ENCODE measurements at regions not wholly inside any gene's neighbourhood (a gene's known extent, or its start where the extent isn't known, plus 50 kb on each side); places are given as distances from the start of the nearest gene placed in this dataset.
"Not testable (repeated sequence)": the region's sequence is repeated elsewhere in the genome, so short reads cannot be mapped to it uniquely, and the experiment has no call there.

DNA sequence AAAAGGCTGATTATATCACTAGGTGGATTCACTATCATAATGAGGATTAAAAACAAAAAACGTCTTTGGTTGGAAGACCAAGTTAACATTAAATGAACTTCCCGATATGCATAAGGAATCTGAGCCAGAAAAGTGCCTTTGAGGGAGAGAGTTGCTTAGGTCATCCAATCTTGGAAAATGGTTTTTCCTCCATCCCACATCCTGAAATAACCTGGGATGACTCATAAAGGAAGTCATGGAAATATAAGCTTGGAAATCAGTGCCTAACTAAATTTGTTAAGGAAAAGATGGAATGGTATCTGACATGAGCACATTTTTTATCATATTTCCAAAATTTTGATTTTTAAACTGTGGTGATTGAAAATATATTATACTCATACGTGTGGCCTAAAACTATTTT lies 66.0 kb downstream of the KBTBD8 start:
- no peaks in the 10 kb centered on the region for H3K27me3 ChIP-seq (ENCODE audit: control insufficient read depth, insufficient read depth, low read length)
- no peaks in the 10 kb centered on the region for H3K36me3 ChIP-seq (ENCODE audit: control insufficient read depth, insufficient read depth, low read length)
- H3K27ac ChIP-seq (ENCODE audit: low read depth, low read length), result no peak overlapping the region
- no peak overlapping the region for H3K4me3 ChIP-seq (ENCODE audit: low read depth, low read length)
- H3K4me1 ChIP-seq (ENCODE audit: control insufficient read depth, insufficient read depth, low read length), result no peaks in the 10 kb centered on the region
- H3K9ac ChIP-seq (ENCODE audit: low read depth, low read length), result no peak overlapping the region
- peaks cover 9% of the 10 kb centered on the region for H3K9me3 ChIP-seq (ENCODE audit: control insufficient read depth, insufficient read depth, low read length)

DNA sequence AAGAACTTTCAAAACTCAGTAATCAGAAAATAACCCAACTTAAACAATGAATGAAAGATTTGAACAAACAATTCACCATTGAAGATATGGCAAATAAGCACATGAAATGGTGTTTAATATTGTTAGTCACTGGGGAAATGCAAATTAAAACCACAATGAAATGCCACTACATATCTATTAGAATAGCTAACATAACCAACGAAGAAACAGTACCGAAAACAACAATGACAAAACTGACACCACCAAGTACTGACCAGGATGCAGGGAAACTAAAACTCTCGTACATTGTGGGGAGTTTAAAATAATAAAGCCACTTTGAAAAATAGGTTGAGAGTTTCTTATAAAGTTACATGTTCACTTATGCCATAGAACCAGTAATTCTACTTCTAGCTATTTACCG lies 69.1 kb downstream of the KBTBD8 start:
- H3K36me3 ChIP-seq (ENCODE audit: control insufficient read depth, insufficient read depth, low read length), result no peaks in the 10 kb centered on the region
- H3K4me3 ChIP-seq (ENCODE audit: low read depth, low read length), result no peak overlapping the region
- no peak overlapping the region for H3K9ac ChIP-seq (ENCODE audit: low read depth, low read length)
- H3K27ac ChIP-seq (ENCODE audit: low read depth, low read length), result no peak overlapping the region
- H3K4me1 ChIP-seq (ENCODE audit: control insufficient read depth, insufficient read depth, low read length), result no peaks in the 10 kb centered on the region
- no peaks in the 10 kb centered on the region for H3K27me3 ChIP-seq (ENCODE audit: control insufficient read depth, insufficient read depth, low read length)
- no peaks in the 10 kb centered on the region for H3K9me3 ChIP-seq (ENCODE audit: control insufficient read depth, insufficient read depth, low read length)

DNA sequence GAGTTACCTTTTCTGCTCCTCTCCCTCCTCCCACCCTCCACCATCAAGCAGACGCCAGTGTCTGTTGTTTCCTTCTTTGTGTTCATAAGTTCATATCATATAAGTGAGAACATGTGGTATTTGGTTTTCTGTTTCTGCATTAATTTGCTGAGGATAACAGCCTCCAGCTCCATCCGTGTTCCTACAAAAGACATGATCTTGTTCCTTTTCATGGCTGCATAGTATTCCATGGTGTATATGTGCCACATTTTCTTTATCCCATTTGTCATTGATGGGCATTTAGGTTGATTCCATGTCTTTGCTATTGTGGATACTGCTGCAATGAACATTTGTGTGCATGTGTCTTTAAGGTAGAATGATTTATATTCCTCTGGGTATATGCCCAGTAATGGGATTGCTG lies 74.5 kb downstream of the KBTBD8 start:
- H3K4me3 ChIP-seq (ENCODE audit: low read depth, low read length); H3K9me3 ChIP-seq (ENCODE audit: control insufficient read depth, insufficient read depth, low read length); H3K9ac ChIP-seq (ENCODE audit: low read depth, low read length); H3K36me3 ChIP-seq (ENCODE audit: control insufficient read depth, insufficient read depth, low read length); H3K27me3 ChIP-seq (ENCODE audit: control insufficient read depth, insufficient read depth, low read length); H3K4me1 ChIP-seq (ENCODE audit: control insufficient read depth, insufficient read depth, low read length); H3K27ac ChIP-seq (ENCODE audit: low read depth, low read length): not testable (repeated sequence)

DNA sequence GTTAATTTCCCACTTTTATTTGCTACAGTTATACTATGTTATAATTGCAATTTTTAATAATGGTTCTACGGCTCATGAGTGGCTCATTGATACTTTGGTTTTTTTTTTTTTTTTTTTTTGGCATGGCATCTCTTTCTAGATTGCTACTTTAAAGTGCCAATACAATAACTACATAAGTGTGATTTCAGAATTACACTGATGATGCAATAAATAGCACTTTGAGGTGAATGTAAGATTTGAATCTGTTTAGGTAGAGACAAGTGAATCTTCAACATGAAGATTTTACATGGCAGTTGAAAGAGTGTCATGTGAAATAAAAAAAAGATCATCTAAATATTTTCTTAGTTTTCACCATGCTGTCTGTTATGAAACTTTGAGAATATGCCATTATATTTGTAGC lies 75.7 kb downstream of the KBTBD8 start:
- no peak overlapping the region for H3K27ac ChIP-seq (ENCODE audit: low read depth, low read length)
- H3K27me3 ChIP-seq (ENCODE audit: control insufficient read depth, insufficient read depth, low read length), result no peaks in the 10 kb centered on the region
- no peaks in the 10 kb centered on the region for H3K36me3 ChIP-seq (ENCODE audit: control insufficient read depth, insufficient read depth, low read length)
- H3K9ac ChIP-seq (ENCODE audit: low read depth, low read length), result no peak overlapping the region
- H3K4me3 ChIP-seq (ENCODE audit: low read depth, low read length), result no peak overlapping the region
- peaks cover 10% of the 10 kb centered on the region; the same call in 1 of the 2 replicates for H3K4me1 ChIP-seq (ENCODE audit: control insufficient read depth, insufficient read depth, low read length)
- no peaks in the 10 kb centered on the region for H3K9me3 ChIP-seq (ENCODE audit: control insufficient read depth, insufficient read depth, low read length)

DNA sequence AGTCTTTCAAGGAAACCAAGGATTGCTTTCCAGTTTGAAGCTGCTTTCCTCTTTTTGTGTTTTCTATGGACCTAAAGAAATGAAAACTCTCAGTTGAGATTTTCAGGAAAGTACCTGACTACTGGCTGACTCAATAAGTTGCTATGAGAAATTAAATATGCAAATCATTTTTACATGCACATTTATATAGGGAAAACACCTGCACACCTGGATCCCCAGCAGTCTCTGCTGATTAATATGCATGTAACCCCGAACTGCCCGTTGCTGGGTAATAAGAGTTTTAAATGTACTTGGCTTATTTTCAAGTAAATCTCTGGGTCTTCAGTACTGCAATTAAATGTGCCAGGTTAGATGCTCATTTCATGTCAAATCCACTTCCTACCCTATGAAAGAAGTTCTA lies 77.2 kb downstream of the KBTBD8 start:
- H3K9me3 ChIP-seq (ENCODE audit: control insufficient read depth, insufficient read depth, low read length), result no peaks in the 10 kb centered on the region

DNA sequence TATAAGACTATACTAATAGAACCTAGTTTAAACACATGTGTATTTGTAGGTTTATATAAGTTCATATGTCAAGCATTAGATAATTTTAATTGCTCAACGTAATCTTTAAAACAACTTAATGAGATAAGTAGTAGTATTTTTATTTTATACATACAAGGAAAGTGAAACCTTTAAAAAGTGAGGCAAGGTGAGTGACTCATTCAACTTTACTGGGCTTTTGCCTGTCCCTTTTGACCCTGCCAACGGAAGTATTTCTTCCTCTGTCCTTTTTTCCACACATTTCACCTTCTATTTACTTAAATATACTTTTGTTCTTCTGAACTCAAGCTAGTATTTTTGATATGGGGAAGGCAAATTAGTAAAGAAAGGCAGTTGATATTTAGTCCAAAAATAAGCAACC lies 78.5 kb downstream of the KBTBD8 start:
- H3K27ac ChIP-seq (ENCODE audit: low read depth, low read length), result no peak overlapping the region
- H3K4me3 ChIP-seq (ENCODE audit: low read depth, low read length), result no peak overlapping the region
- no peaks in the 10 kb centered on the region for H3K36me3 ChIP-seq (ENCODE audit: control insufficient read depth, insufficient read depth, low read length)
- H3K27me3 ChIP-seq (ENCODE audit: control insufficient read depth, insufficient read depth, low read length), result no peaks in the 10 kb centered on the region
- peaks cover 10% of the 10 kb centered on the region; the same call in 1 of the 2 replicates for H3K4me1 ChIP-seq (ENCODE audit: control insufficient read depth, insufficient read depth, low read length)
- H3K9ac ChIP-seq (ENCODE audit: low read depth, low read length), result no peak overlapping the region
- H3K9me3 ChIP-seq (ENCODE audit: control insufficient read depth, insufficient read depth, low read length), result no peaks in the 10 kb centered on the region

More for the DNA sequence above, 77.2 kb downstream of the KBTBD8 start:
- Histone ChIP-seq H3K4me3 (ENCODE audit: low read depth, low read length) (no peak overlapping the region), H3K4me1 (ENCODE audit: control insufficient read depth, insufficient read depth, low read length) (peaks cover 10% of the 10 kb centered on the region; the same call in 1 of the 2 replicates), H3K36me3 (ENCODE audit: control insufficient read depth, insufficient read depth, low read length) (no peaks in the 10 kb centered on the region), H3K27me3 (ENCODE audit: control insufficient read depth, insufficient read depth, low read length) (no peaks in the 10 kb centered on the region), H3K9ac (ENCODE audit: low read depth, low read length) (no peak overlapping the region), H3K27ac (ENCODE audit: low read depth, low read length) (no peak overlapping the region)

DNA sequence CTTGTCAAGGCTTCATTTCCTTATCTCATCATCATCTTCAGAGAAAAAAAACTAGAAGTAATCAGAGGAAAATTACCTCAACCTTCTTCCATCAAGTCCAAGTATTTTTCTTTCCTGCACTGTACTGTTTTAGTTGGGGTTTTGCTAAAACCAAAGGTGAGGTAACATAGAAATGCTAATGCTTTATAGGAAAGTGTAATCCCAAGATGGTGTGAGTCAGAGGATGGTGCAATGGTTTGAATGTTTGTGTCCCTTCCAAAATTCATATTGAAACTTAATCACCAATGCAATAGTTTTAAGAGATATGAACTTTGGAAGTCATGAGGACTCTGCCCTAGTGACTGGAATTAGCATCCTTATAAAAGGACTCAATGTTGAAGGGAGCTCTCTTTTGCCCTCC lies 79.5 kb downstream of the KBTBD8 start:
- no peaks in the 10 kb centered on the region for H3K27me3 ChIP-seq (ENCODE audit: control insufficient read depth, insufficient read depth, low read length)
- H3K36me3 ChIP-seq (ENCODE audit: control insufficient read depth, insufficient read depth, low read length), result no peaks in the 10 kb centered on the region
- peaks cover 10% of the 10 kb centered on the region; the same call in 1 of the 2 replicates for H3K4me1 ChIP-seq (ENCODE audit: control insufficient read depth, insufficient read depth, low read length)
- no peaks in the 10 kb centered on the region for H3K9me3 ChIP-seq (ENCODE audit: control insufficient read depth, insufficient read depth, low read length)
- no peak overlapping the region for H3K27ac ChIP-seq (ENCODE audit: low read depth, low read length)
- no peak overlapping the region for H3K4me3 ChIP-seq (ENCODE audit: low read depth, low read length)
- H3K9ac ChIP-seq (ENCODE audit: low read depth, low read length), result no peak overlapping the region

DNA sequence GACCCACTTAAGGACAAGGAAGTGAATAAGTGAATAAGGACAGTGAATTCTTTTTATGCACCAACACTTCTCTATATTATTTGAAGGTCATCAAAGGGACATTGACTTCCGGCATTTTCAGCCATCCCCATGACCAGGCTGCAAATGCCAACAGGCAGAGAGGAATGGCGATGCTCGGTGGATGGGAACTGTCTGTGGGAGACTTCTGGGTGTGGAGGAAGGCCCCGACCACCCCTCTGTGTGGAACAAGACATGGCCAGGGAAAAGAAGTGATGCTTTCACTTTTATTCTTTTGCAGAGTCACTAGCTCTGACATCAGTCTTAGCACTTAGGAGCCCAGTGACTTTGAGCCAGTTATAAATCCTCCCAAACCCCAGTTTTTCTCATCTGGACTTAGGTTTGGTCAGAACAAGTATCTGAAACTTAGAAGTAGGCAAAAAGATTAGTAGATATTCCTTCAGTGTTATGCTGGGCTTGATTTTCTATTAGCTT lies 84.5 kb downstream of the KBTBD8 start:
- H3K4me3 ChIP-seq (ENCODE audit: low read depth, low read length), result no peak overlapping the region
- H3K4me1 ChIP-seq (ENCODE audit: control insufficient read depth, insufficient read depth, low read length), result no peaks in the 10 kb centered on the region
- H3K36me3 ChIP-seq (ENCODE audit: control insufficient read depth, insufficient read depth, low read length), result no peaks in the 10 kb centered on the region
- no peaks in the 10 kb centered on the region; the same call in 1 of the 2 replicates for H3K9me3 ChIP-seq (ENCODE audit: control insufficient read depth, insufficient read depth, low read length)
- no peaks in the 10 kb centered on the region for H3K27me3 ChIP-seq (ENCODE audit: control insufficient read depth, insufficient read depth, low read length)
- no peak overlapping the region for H3K27ac ChIP-seq (ENCODE audit: low read depth, low read length)
- H3K9ac ChIP-seq (ENCODE audit: low read depth, low read length), result no peak overlapping the region

DNA sequence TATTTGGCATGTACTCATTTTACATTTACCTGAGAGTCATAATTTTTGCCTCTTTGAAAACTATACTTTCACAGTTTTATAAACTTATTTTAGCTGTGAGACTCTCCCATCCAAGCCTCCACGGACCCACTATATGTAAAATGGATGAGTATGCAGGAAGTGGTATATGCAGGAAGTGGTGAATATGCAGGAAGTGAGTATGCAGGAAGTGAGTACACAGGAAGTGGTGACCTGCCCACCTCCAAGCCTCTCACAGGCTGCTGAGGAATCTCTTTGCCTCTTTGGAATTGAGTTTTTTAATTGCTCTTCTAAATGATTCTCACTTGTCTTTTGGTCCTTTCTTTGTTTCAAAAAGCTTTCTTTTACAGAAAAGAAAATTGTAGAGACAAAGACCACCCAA lies 85.2 kb downstream of the KBTBD8 start:
- no peaks in the 10 kb centered on the region; the same call in 1 of the 2 replicates for H3K9me3 ChIP-seq (ENCODE audit: control insufficient read depth, insufficient read depth, low read length)
- no peaks in the 10 kb centered on the region for H3K4me1 ChIP-seq (ENCODE audit: control insufficient read depth, insufficient read depth, low read length)
- H3K27me3 ChIP-seq (ENCODE audit: control insufficient read depth, insufficient read depth, low read length), result no peaks in the 10 kb centered on the region
- no peak overlapping the region for H3K4me3 ChIP-seq (ENCODE audit: low read depth, low read length)
- H3K27ac ChIP-seq (ENCODE audit: low read depth, low read length), result no peak overlapping the region
- H3K36me3 ChIP-seq (ENCODE audit: control insufficient read depth, insufficient read depth, low read length), result no peaks in the 10 kb centered on the region
- no peak overlapping the region for H3K9ac ChIP-seq (ENCODE audit: low read depth, low read length)

DNA sequence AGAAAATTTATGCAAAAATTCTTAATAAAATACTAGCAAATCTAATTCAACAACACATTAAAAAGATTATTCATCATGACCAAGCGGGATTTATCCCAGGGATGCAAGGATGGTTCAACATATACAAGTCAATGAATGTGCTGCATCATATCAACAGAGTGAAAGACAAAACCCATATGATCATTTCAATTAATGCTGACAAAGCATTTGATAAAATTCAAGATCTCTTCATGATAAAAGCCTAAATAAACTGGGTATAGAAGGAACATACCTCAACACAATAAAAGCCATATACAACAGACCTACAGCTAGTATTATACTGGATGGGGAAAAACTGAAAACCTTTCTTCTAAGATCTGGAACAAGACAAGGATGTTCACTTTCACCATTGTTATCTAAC lies 89.7 kb downstream of the KBTBD8 start:
- Histone ChIP-seq H3K27ac (ENCODE audit: low read depth, low read length) (no peak overlapping the region), H3K4me3 (ENCODE audit: low read depth, low read length) (no peak overlapping the region), H3K36me3 (ENCODE audit: control insufficient read depth, insufficient read depth, low read length) (no peaks in the 10 kb centered on the region), H3K9ac (ENCODE audit: low read depth, low read length) (no peak overlapping the region), H3K9me3 (ENCODE audit: control insufficient read depth, insufficient read depth, low read length) (no peaks in the 10 kb centered on the region; the same call in 1 of the 2 replicates), H3K4me1 (ENCODE audit: control insufficient read depth, insufficient read depth, low read length) (no peaks in the 10 kb centered on the region), H3K27me3 (ENCODE audit: control insufficient read depth, insufficient read depth, low read length) (no peaks in the 10 kb centered on the region)

DNA sequence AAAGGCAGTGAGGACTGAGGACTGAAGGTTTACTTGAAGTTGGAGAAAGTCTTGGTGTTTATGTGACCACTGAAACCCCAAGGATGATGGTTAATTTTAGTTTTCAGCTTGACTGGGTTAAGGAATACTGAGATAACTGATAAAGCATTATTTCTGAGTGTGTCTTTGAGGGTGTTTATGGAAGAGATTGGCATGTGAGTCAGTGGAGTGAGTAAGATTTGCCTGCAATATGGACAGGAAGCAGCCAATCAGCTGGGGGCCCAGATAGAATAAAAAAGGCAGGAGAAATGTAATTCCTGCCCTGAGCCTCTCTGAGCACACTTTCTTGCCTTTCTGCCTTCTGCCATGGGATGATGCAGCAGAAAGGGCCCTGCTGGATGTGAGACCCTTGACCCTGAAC lies 92.4 kb downstream of the KBTBD8 start:
- H3K9me3 ChIP-seq (ENCODE audit: control insufficient read depth, insufficient read depth, low read length), result no peaks in the 10 kb centered on the region; the same call in 1 of the 2 replicates
- H3K27ac ChIP-seq (ENCODE audit: low read depth, low read length), result no peak overlapping the region
- H3K4me3 ChIP-seq (ENCODE audit: low read depth, low read length), result no peak overlapping the region
- H3K4me1 ChIP-seq (ENCODE audit: control insufficient read depth, insufficient read depth, low read length), result no peaks in the 10 kb centered on the region
- H3K36me3 ChIP-seq (ENCODE audit: control insufficient read depth, insufficient read depth, low read length), result no peaks in the 10 kb centered on the region
- no peak overlapping the region for H3K9ac ChIP-seq (ENCODE audit: low read depth, low read length)
- H3K27me3 ChIP-seq (ENCODE audit: control insufficient read depth, insufficient read depth, low read length), result no peaks in the 10 kb centered on the region

DNA sequence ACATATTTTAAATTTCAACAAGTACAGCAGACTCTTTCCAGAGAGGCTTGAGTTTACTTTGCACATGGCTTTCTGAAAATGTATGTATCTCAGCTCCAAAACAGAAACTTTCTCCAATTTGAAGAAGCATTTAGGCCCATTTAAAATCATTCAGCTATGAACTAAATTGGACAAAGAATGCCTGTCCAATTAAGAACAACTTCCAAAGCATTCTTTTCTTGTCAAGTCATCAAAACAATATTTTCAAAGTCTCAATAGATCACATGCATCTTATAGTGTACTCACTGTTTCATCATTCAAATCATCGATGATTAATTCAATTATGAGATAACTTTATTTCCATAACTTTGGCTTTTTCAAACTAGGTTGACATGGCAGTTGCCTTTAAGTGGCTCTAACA lies 95.2 kb downstream of the KBTBD8 start:
- no peaks in the 10 kb centered on the region for H3K9me3 ChIP-seq (ENCODE audit: control insufficient read depth, insufficient read depth, low read length)
- no peak overlapping the region for H3K27ac ChIP-seq (ENCODE audit: low read depth, low read length)
- no peaks in the 10 kb centered on the region for H3K36me3 ChIP-seq (ENCODE audit: control insufficient read depth, insufficient read depth, low read length)
- no peaks in the 10 kb centered on the region for H3K27me3 ChIP-seq (ENCODE audit: control insufficient read depth, insufficient read depth, low read length)
- H3K4me3 ChIP-seq (ENCODE audit: low read depth, low read length), result no peak overlapping the region
- H3K9ac ChIP-seq (ENCODE audit: low read depth, low read length), result no peak overlapping the region
- no peaks in the 10 kb centered on the region for H3K4me1 ChIP-seq (ENCODE audit: control insufficient read depth, insufficient read depth, low read length)
